Suprapubic skin (tissue), 3 donors: ENCODE measurements at regions not wholly inside any gene's neighbourhood (a gene's known extent, or its start where the extent isn't known, plus 50 kb on each side); places are given as distances from the start of the nearest gene placed in this dataset.
"Not testable (repeated sequence)": the region's sequence is repeated elsewhere in the genome, so short reads cannot be mapped to it uniquely, and the experiment has no call there.

Experiments
- CTCF ChIP-seq, 2 donors: fragments of 200-600 bp in 1 of 2; fragments of 450-650 bp in 1 of 2; sonication (generic) in 1 of 2; IDR thresholded peaks; one replicate each; pipeline ENCODE4 v1.5.1; 2016 to 2019; ENCODE audit warnings: antibody characterized with exemption in 2 of 2, mild to moderate bottlenecking in 1 of 2, moderate library complexity in 1 of 2
- POLR2A ChIP-seq, 2 donors: fragments of 450-650 bp; IDR thresholded peaks; one replicate each; pipeline ENCODE4 v1.6.1; 2017; ENCODE audit warnings: antibody characterized with exemption in 2 of 2, mild to moderate bottlenecking in 2 of 2, moderate library complexity in 2 of 2

- not testable (repeated sequence) for TF ChIP-seq CTCF, POLR2A (IDR thresholded peaks at IDR 0.05)
These were observed 65.8 kb downstream of the NPIPB5 start for GRCh38 chr16:22576506-22576905.
